ENCODE measurements at regions not wholly inside any gene's neighbourhood (a gene's known extent, or its start where the extent isn't known, plus 50 kb on each side); places are given as distances from the start of the nearest gene placed in this dataset.

GRCh38 chr18:51525453-51526225, 328.2 kb upstream of the MEX3C start:
- H3K36me3 ChIP-seq (ENCODE audit: insufficient read depth, low read length) = no peaks in the 10 kb centered on the region
- POLR2A ChIA-PET = no interaction called here
- no peaks in the 10 kb centered on the region for H3K27me3 Mint-ChIP-seq
- no peaks in the 10 kb centered on the region for H3K4me1 ChIP-seq (ENCODE audit: insufficient read depth, low read length)
- no peak overlapping the region for H3K4me3 ChIP-seq (ENCODE audit: low read length)
- no peaks in the 10 kb centered on the region for H3K4me1 Mint-ChIP-seq
- no peaks in the 10 kb centered on the region for H3K27me3 ChIP-seq (ENCODE audit: insufficient read depth, low read length, poor library complexity, severe bottlenecking)
- H3K9me3 Mint-ChIP-seq = no peaks in the 10 kb centered on the region
- no peaks in the 10 kb centered on the region for H3K36me3 Mint-ChIP-seq
- no peak overlapping the region for H3K4me3 Mint-ChIP-seq
- DNase-seq = no peak
- H3K9me3 ChIP-seq (ENCODE audit: low read length) = no peaks in the 10 kb centered on the region
- H3K27ac ChIP-seq (ENCODE audit: low read depth, low read length) = no peak overlapping the region
- H3K27ac Mint-ChIP-seq = no peak overlapping the region
- CTCF ChIA-PET = no interaction called here

GRCh38 chr18:51527826-51528225, 330.3 kb upstream of the MEX3C start:
- H3K36me3 Mint-ChIP-seq = no peaks in the 10 kb centered on the region

GRCh38 chr18:51531501-51531900, 334.0 kb upstream of the MEX3C start:
- H3K4me3 Mint-ChIP-seq = no peak overlapping the region
- Histone ChIP-seq H3K4me1 (ENCODE audit: insufficient read depth, low read length) (no peaks in the 10 kb centered on the region), H3K27ac (ENCODE audit: low read depth, low read length) (no peak overlapping the region), H3K36me3 (ENCODE audit: insufficient read depth, low read length) (no peaks in the 10 kb centered on the region), H3K9me3 (ENCODE audit: low read length) (no peaks in the 10 kb centered on the region), H3K4me3 (ENCODE audit: low read length) (no peak overlapping the region), H3K27me3 (ENCODE audit: insufficient read depth, low read length, poor library complexity, severe bottlenecking) (no peaks in the 10 kb centered on the region)
- no peaks in the 10 kb centered on the region for H3K4me1 Mint-ChIP-seq
- DNase-seq = no peak
- POLR2A ChIA-PET = no interaction called here
- peaks cover 0 to 4% (median 0%) of the 10 kb centered on the region in 5 donors for H3K9me3 Mint-ChIP-seq
- no peaks in the 10 kb centered on the region for H3K36me3 Mint-ChIP-seq
- CTCF ChIA-PET = no interaction called here
- no peak overlapping the region for H3K27ac Mint-ChIP-seq
- peaks cover 0 to 5% of the 10 kb centered on the region in 2 donors for H3K27me3 Mint-ChIP-seq

More at GRCh38 chr18:51527826-51528225, 330.3 kb upstream of the MEX3C start:
- Histone ChIP-seq H3K4me3 (ENCODE audit: low read length) (no peak overlapping the region), H3K27me3 (ENCODE audit: insufficient read depth, low read length, poor library complexity, severe bottlenecking) (no peaks in the 10 kb centered on the region), H3K27ac (ENCODE audit: low read depth, low read length) (no peak overlapping the region), H3K36me3 (ENCODE audit: insufficient read depth, low read length) (no peaks in the 10 kb centered on the region), H3K9me3 (ENCODE audit: low read length) (no peaks in the 10 kb centered on the region), H3K4me1 (ENCODE audit: insufficient read depth, low read length) (no peaks in the 10 kb centered on the region)
- POLR2A ChIA-PET = no interaction called here
- Mint-ChIP-seq H3K4me1 (no peaks in the 10 kb centered on the region), H3K27ac (no peak overlapping the region), H3K9me3 (peaks cover 0 to 3% (median 0%) of the 10 kb centered on the region in 5 donors), H3K4me3 (no peak overlapping the region), H3K27me3 (peaks cover 0 to 2% of the 10 kb centered on the region in 2 donors)
- DNase-seq = no peak
- CTCF ChIA-PET = no interaction called here

- Histone ChIP-seq H3K27ac (ENCODE audit: low read depth, low read length) (no peak overlapping the region), H3K36me3 (ENCODE audit: insufficient read depth, low read length) (no peaks in the 10 kb centered on the region), H3K27me3 (ENCODE audit: insufficient read depth, low read length, poor library complexity, severe bottlenecking) (no peaks in the 10 kb centered on the region), H3K4me3 (ENCODE audit: low read length) (no peak overlapping the region), H3K9me3 (ENCODE audit: low read length) (no peaks in the 10 kb centered on the region), H3K4me1 (ENCODE audit: insufficient read depth, low read length) (no peaks in the 10 kb centered on the region)
- Mint-ChIP-seq H3K4me1 (no peaks in the 10 kb centered on the region), H3K27me3 (peaks cover 0 to 9% of the 10 kb centered on the region in 2 donors), H3K9me3 (peaks cover 0 to 4% (median 0%) of the 10 kb centered on the region in 5 donors), H3K36me3 (no peaks in the 10 kb centered on the region), H3K4me3 (no peak overlapping the region), H3K27ac (no peak overlapping the region)
- no peak for DNase-seq
- CTCF ChIA-PET = no interaction called here
- POLR2A ChIA-PET = no interaction called here
Measured at GRCh38 chr18:51537487-51537886, 340.0 kb upstream of the MEX3C start.

- DNase-seq = no peak
- ChIA-PET CTCF (no interaction called here), POLR2A (no interaction called here)
- H3K4me1 Mint-ChIP-seq = no peaks in the 10 kb centered on the region
- no peaks in the 10 kb centered on the region for H3K4me1 ChIP-seq (ENCODE audit: insufficient read depth, low read length)
- no peak overlapping the region for H3K27ac ChIP-seq (ENCODE audit: low read depth, low read length)
- H3K27me3 Mint-ChIP-seq = peaks cover 0 to 4% of the 10 kb centered on the region in 2 donors
- no peaks in the 10 kb centered on the region for H3K9me3 Mint-ChIP-seq
- H3K27me3 ChIP-seq (ENCODE audit: insufficient read depth, low read length, poor library complexity, severe bottlenecking) = no peaks in the 10 kb centered on the region
- no peak overlapping the region for H3K27ac Mint-ChIP-seq
- H3K9me3 ChIP-seq (ENCODE audit: low read length) = no peaks in the 10 kb centered on the region
- no peak overlapping the region for H3K4me3 ChIP-seq (ENCODE audit: low read length)
- no peaks in the 10 kb centered on the region for H3K36me3 ChIP-seq (ENCODE audit: insufficient read depth, low read length)
- H3K4me3 Mint-ChIP-seq = no peak overlapping the region
- H3K36me3 Mint-ChIP-seq = no peaks in the 10 kb centered on the region
Measured at GRCh38 chr18:51540562-51540961, 343.1 kb upstream of the MEX3C start.

GRCh38 chr18:51541230-51541629, 343.7 kb upstream of the MEX3C start:
- CTCF ChIA-PET = no interaction called here
- H3K9me3 Mint-ChIP-seq = no peaks in the 10 kb centered on the region
- Histone ChIP-seq H3K36me3 (ENCODE audit: insufficient read depth, low read length) (no peaks in the 10 kb centered on the region), H3K27me3 (ENCODE audit: insufficient read depth, low read length, poor library complexity, severe bottlenecking) (no peaks in the 10 kb centered on the region), H3K4me3 (ENCODE audit: low read length) (no peak overlapping the region), H3K9me3 (ENCODE audit: low read length) (no peaks in the 10 kb centered on the region), H3K4me1 (ENCODE audit: insufficient read depth, low read length) (no peaks in the 10 kb centered on the region), H3K27ac (ENCODE audit: low read depth, low read length) (no peak overlapping the region)
- H3K4me3 Mint-ChIP-seq = no peak overlapping the region
- H3K36me3 Mint-ChIP-seq = no peaks in the 10 kb centered on the region
- DNase-seq = no peak
- no peaks in the 10 kb centered on the region for H3K4me1 Mint-ChIP-seq
- no peak overlapping the region for H3K27ac Mint-ChIP-seq
- POLR2A ChIA-PET = no interaction called here
- H3K27me3 Mint-ChIP-seq = peaks cover 0 to 4% of the 10 kb centered on the region in 2 donors

GRCh38 chr18:51543658-51544155, 346.2 kb upstream of the MEX3C start:
- Mint-ChIP-seq H3K27me3 (peaks cover 0 to 3% of the 10 kb centered on the region in 2 donors), H3K4me3 (no peak overlapping the region), H3K27ac (no peak overlapping the region), H3K4me1 (no peaks in the 10 kb centered on the region), H3K9me3 (no peaks in the 10 kb centered on the region), H3K36me3 (no peaks in the 10 kb centered on the region)
- ChIA-PET POLR2A (no interaction called here), CTCF (no interaction called here)
- Histone ChIP-seq H3K4me3 (ENCODE audit: low read length) (no peak overlapping the region), H3K4me1 (ENCODE audit: insufficient read depth, low read length) (no peaks in the 10 kb centered on the region), H3K9me3 (ENCODE audit: low read length) (no peaks in the 10 kb centered on the region), H3K27me3 (ENCODE audit: insufficient read depth, low read length, poor library complexity, severe bottlenecking) (no peaks in the 10 kb centered on the region), H3K36me3 (ENCODE audit: insufficient read depth, low read length) (no peaks in the 10 kb centered on the region), H3K27ac (ENCODE audit: low read depth, low read length) (no peak overlapping the region)
- no peak for DNase-seq

GRCh38 chr18:51545446-51545845, 348.0 kb upstream of the MEX3C start:
- no peak overlapping the region for H3K27ac ChIP-seq (ENCODE audit: low read depth, low read length)
- H3K9me3 ChIP-seq (ENCODE audit: low read length) = no peaks in the 10 kb centered on the region
- no peak overlapping the region for H3K27ac Mint-ChIP-seq
- no peak overlapping the region for H3K4me3 Mint-ChIP-seq
- peaks cover 0 to 1% of the 10 kb centered on the region in 2 donors for H3K27me3 Mint-ChIP-seq
- ChIA-PET POLR2A (no interaction called here), CTCF (no interaction called here)
- no peaks in the 10 kb centered on the region for H3K4me1 ChIP-seq (ENCODE audit: insufficient read depth, low read length)
- DNase-seq = no peak
- no peaks in the 10 kb centered on the region for H3K36me3 ChIP-seq (ENCODE audit: insufficient read depth, low read length)
- no peaks in the 10 kb centered on the region for H3K36me3 Mint-ChIP-seq
- H3K4me3 ChIP-seq (ENCODE audit: low read length) = no peak overlapping the region
- no peaks in the 10 kb centered on the region for H3K9me3 Mint-ChIP-seq
- H3K27me3 ChIP-seq (ENCODE audit: insufficient read depth, low read length, poor library complexity, severe bottlenecking) = no peaks in the 10 kb centered on the region
- no peaks in the 10 kb centered on the region for H3K4me1 Mint-ChIP-seq
